DMS153 (cell line): ENCODE measurements at regions not wholly inside any gene's neighbourhood (a gene's known extent, or its start where the extent isn't known, plus 50 kb on each side); places are given as distances from the start of the nearest gene placed in this dataset.

Experiments used
- DNase-seq: peaks from one replicate; lab custom pipeline; 2025; lab: John Stamatoyannopoulos, UW

GRCh38 chr1:2865571-2866421 is 64.3 kb upstream of the TTC34 start:
- DNase-seq, result no peak

GRCh38 chr1:2866422-2867086 is 65.1 kb upstream of the TTC34 start:
- peak; percentile 6 for DNase-seq

- DNase-seq, result no peak
Measured at GRCh38 chr1:2867087-2867425, 65.6 kb upstream of the TTC34 start.

- DNase-seq, result no peak
Measured at GRCh38 chr1:2867861-2868260, 66.4 kb upstream of the TTC34 start.

- DNase-seq, result no peak
Measured at GRCh38 chr1:2868571-2869195, 67.2 kb upstream of the TTC34 start.

GRCh38 chr1:2871246-2871815 is 69.8 kb upstream of the TTC34 start:
- DNase-seq, result no peak

GRCh38 chr1:2874207-2874606 is 72.7 kb upstream of the TTC34 start:
- no peak for DNase-seq

GRCh38 chr1:2874607-2875480 is 73.4 kb upstream of the TTC34 start:
- no peak for DNase-seq

- no peak for DNase-seq
Measured at GRCh38 chr1:2875707-2876561, 74.4 kb upstream of the TTC34 start.

- DNase-seq, result no peak
Measured at GRCh38 chr1:2876846-2877245, 75.4 kb upstream of the TTC34 start.

GRCh38 chr1:2877391-2877790 is 75.9 kb upstream of the TTC34 start:
- DNase-seq, result no peak

GRCh38 chr1:2878591-2878990 is 77.1 kb upstream of the TTC34 start:
- DNase-seq, result no peak

- DNase-seq, result no peak
Measured at GRCh38 chr1:2879026-2879425, 77.5 kb upstream of the TTC34 start.

GRCh38 chr1:2879591-2879990 is 78.1 kb upstream of the TTC34 start:
- DNase-seq, result no peak

- DNase-seq, result no peak
Measured at GRCh38 chr1:2880086-2880485, 78.6 kb upstream of the TTC34 start.

GRCh38 chr1:2880812-2881295 is 79.4 kb upstream of the TTC34 start:
- DNase-seq, result no peak

- DNase-seq, result no peak
Measured at GRCh38 chr1:2881556-2881955, 80.1 kb upstream of the TTC34 start.

GRCh38 chr1:2882966-2883696 is 81.6 kb upstream of the TTC34 start:
- DNase-seq, result no peak

GRCh38 chr1:2885001-2885400 is 83.5 kb upstream of the TTC34 start:
- no peak for DNase-seq

GRCh38 chr1:2886631-2887030 is 85.1 kb upstream of the TTC34 start:
- DNase-seq, result no peak
